ENCODE measurements at regions not wholly inside any gene's neighbourhood (a gene's known extent, or its start where the extent isn't known, plus 50 kb on each side); places are given as distances from the start of the nearest gene placed in this dataset.

DNA sequence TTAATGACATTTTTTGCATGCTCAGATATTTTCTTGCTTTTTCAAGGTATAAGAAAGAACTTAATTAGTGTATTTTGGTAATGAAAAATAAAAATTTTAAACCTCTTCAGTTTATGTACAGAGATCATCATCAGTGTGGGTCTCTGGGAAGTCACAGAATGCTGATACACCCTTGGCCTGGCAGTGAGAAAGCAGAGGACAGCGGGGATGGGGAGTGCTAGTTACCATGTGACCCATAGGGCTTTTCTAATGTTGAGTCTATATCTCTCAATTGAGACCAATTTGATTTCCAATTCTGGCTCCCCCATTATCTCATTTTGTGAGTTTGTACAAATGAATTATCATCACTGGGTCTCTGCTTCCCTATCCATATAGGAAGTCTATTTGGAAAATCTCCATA, 305.7 kb downstream of the CYRIA start:
- H3K9me3 Mint-ChIP-seq, result peaks cover 6% of the 10 kb centered on the region
- H3K36me3 Mint-ChIP-seq (ENCODE audit: low read depth), result peaks cover 3% of the 10 kb centered on the region
- no peak for DNase-seq (ENCODE audit: low read depth, low spot score)
- H3K27ac Mint-ChIP-seq (ENCODE audit: unreplicated experiment), result no peak overlapping the region
- no peak overlapping the region for H3K4me3 Mint-ChIP-seq
- H3K27me3 Mint-ChIP-seq (ENCODE audit: low read depth), result no peaks in the 10 kb centered on the region
- H3K4me1 Mint-ChIP-seq, result no peaks in the 10 kb centered on the region
- TF ChIP-seq, protein P1, sequence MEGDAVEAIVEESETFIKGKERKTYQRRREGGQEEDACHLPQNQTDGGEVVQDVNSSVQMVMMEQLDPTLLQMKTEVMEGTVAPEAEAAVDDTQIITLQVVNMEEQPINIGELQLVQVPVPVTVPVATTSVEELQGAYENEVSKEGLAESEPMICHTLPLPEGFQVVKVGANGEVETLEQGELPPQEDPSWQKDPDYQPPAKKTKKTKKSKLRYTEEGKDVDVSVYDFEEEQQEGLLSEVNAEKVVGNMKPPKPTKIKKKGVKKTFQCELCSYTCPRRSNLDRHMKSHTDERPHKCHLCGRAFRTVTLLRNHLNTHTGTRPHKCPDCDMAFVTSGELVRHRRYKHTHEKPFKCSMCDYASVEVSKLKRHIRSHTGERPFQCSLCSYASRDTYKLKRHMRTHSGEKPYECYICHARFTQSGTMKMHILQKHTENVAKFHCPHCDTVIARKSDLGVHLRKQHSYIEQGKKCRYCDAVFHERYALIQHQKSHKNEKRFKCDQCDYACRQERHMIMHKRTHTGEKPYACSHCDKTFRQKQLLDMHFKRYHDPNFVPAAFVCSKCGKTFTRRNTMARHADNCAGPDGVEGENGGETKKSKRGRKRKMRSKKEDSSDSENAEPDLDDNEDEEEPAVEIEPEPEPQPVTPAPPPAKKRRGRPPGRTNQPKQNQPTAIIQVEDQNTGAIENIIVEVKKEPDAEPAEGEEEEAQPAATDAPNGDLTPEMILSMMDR (conservative IDR thresholded peaks at IDR 0.05), result no peak

DNA sequence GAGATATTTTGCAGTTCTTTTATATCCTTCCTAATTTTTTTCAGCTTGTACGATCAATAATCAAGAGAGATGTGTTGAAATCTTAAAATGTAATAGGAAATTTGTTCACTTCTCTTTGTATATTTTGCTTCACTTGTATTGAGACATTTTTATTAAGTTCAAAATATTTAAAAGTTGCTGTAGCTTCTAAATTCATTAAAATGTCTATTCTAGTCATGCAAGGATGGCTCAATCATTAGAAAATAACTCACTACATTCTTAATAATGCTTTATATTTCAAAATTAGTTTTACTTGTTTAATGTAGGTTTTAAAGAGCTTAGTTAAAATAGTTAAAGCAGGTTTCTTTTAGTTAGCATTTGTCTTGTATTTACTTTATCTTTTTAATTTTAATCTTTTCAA, 308.4 kb downstream of the CYRIA start:
- Mint-ChIP-seq H3K27me3 (ENCODE audit: low read depth) (no peaks in the 10 kb centered on the region), H3K4me3 (no peak overlapping the region), H3K4me1 (no peaks in the 10 kb centered on the region), H3K27ac (ENCODE audit: unreplicated experiment) (no peak overlapping the region), H3K36me3 (ENCODE audit: low read depth) (peaks cover 7% of the 10 kb centered on the region), H3K9me3 (peaks cover 12% of the 10 kb centered on the region)
- no peak for DNase-seq (ENCODE audit: low read depth, low spot score)
- TF ChIP-seq, protein P1 (conservative IDR thresholded peaks at IDR 0.05), result no peak

DNA sequence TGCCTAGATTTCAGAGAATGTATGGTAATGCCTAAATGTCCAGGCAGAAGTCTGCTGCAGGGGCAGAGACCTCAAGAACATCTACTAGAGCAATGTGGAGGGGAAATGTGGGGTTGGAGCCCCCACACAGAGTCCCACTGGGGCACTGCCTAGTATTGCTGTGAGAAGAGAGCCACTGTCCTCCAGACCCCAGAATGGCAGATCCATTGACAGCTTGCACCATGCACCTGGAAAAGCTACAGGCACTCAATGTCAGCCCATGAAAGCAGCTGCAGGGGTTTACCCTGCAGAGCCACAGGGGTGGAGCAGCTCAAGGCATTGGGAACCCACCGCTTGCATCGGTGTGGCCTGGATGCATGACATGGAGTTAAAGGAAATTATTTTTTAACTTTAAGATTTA, 314.1 kb downstream of the CYRIA start:
- DNase-seq (ENCODE audit: low read depth, low spot score), result no peak
- Mint-ChIP-seq H3K4me3 (no peak overlapping the region), H3K27ac (ENCODE audit: unreplicated experiment) (no peak overlapping the region), H3K36me3 (ENCODE audit: low read depth) (peaks cover 15% of the 10 kb centered on the region), H3K27me3 (ENCODE audit: low read depth) (no peaks in the 10 kb centered on the region), H3K4me1 (no peaks in the 10 kb centered on the region), H3K9me3 (peaks cover 21% of the 10 kb centered on the region)
- TF ChIP-seq, protein P1 (conservative IDR thresholded peaks at IDR 0.05), result no peak

DNA sequence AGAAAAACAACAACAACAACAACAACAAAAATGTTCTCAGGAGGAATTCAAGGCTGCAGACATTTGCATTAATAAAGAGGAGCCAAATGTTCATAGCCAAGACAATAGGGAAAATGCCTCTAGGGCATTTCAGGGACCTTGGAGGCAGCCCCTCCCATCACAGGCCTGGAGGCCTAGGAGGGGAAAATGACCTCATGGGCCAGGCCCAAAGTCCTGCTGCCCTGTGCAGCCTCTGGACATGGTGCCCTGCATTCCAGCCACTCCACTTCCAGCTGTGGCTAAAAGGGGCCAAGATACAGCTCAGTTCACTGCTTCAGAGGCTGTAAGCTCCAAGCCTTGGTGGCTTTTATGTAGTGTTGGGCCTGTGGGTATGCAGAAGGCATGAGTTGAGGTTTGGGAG, 314.5 kb downstream of the CYRIA start:
- TF ChIP-seq, protein P1 (conservative IDR thresholded peaks at IDR 0.05), result no peak
- no peaks in the 10 kb centered on the region for H3K27me3 Mint-ChIP-seq (ENCODE audit: low read depth)
- H3K9me3 Mint-ChIP-seq, result peaks cover 21% of the 10 kb centered on the region
- no peak overlapping the region for H3K27ac Mint-ChIP-seq (ENCODE audit: unreplicated experiment)
- no peak overlapping the region for H3K4me3 Mint-ChIP-seq
- DNase-seq (ENCODE audit: low read depth, low spot score), result no peak
- peaks cover 15% of the 10 kb centered on the region for H3K36me3 Mint-ChIP-seq (ENCODE audit: low read depth)
- H3K4me1 Mint-ChIP-seq, result no peaks in the 10 kb centered on the region

DNA sequence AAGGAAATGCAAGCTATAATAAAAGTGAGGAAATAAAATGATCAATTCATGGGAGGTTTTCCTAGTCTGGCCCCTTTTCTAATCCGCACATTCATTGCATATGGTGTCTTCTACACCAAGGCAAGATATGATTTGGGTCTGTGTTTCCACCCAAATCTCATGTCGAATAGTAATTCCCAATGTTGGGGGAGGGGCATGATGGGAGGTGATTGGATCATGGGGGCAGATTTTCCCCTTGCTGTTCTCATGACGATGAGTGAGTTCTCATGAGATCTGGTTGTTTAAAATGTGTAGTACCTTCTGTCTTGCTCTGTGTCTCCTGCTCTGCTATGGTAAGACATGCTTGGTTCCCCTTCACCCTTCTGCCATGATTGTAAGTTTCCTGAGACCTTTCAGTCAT, 315.4 kb downstream of the CYRIA start:
- no peak for DNase-seq (ENCODE audit: low read depth, low spot score)
- Mint-ChIP-seq H3K27ac (ENCODE audit: unreplicated experiment) (no peak overlapping the region), H3K4me1 (no peaks in the 10 kb centered on the region), H3K27me3 (ENCODE audit: low read depth) (no peaks in the 10 kb centered on the region), H3K4me3 (no peak overlapping the region), H3K36me3 (ENCODE audit: low read depth) (peaks cover 18% of the 10 kb centered on the region), H3K9me3 (peaks cover 26% of the 10 kb centered on the region)
- TF ChIP-seq, protein P1 (conservative IDR thresholded peaks at IDR 0.05), result no peak

DNA sequence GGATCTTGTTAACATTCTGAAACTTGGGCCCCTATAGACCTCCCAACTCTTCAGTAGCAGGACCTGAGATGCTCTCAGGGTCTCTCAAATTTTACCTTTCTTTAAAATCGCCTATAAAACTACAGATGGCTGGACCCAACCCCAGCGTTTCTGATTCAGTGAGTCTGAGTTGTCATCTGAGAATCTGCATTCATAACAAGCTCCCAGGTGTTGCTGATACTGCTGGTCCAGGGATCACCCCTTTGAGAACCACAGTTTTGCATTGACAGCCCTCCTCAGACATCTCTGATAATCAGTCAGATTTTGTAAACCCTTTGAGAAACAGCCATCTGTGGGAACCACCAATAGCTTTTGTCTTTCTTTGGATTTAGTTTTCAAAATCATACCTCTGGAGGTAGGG, 315.8 kb downstream of the CYRIA start:
- H3K27ac Mint-ChIP-seq (ENCODE audit: unreplicated experiment), result no peak overlapping the region

More for the DNA sequence above, 315.8 kb downstream of the CYRIA start:
- DNase-seq (ENCODE audit: low read depth, low spot score), result no peak
- TF ChIP-seq, protein P1 (conservative IDR thresholded peaks at IDR 0.05), result no peak
- Mint-ChIP-seq H3K27me3 (ENCODE audit: low read depth) (no peaks in the 10 kb centered on the region), H3K36me3 (ENCODE audit: low read depth) (peaks cover 18% of the 10 kb centered on the region), H3K4me1 (no peaks in the 10 kb centered on the region), H3K4me3 (no peak overlapping the region), H3K9me3 (peaks cover 26% of the 10 kb centered on the region)

All from neural crest cell (in vitro differentiated cells).